Choroid plexus epithelial cell (primary cell): ENCODE measurements at regions not wholly inside any gene's neighbourhood (a gene's known extent, or its start where the extent isn't known, plus 50 kb on each side); places are given as distances from the start of the nearest gene placed in this dataset.

ENCODE experiments used
- DNase-seq: peaks from one replicate; pipeline ENCODE4 v3.0.0-alpha.2; 2010; ENCODE audit warnings: low read depth
- H3K4me3 ChIP-seq: 2 replicates; pipeline ENCODE4 v1.5.1; 2011; ENCODE audit warnings: low read depth, mild to moderate bottlenecking, control low read depth, low read length, moderate library complexity
- TF ChIP-seq, protein P1 (sequence below): conservative IDR thresholded peaks from 2 replicates; pipeline ENCODE4 v1.5.1; 2011; ENCODE audit warnings: low read depth, mild to moderate bottlenecking, control low read depth, inconsistent platforms, low read length, moderate library complexity

GRCh38 chr13:81406639-81407292 is 1065.8 kb upstream of the SPRY2 start:
- TF ChIP-seq, protein P1, sequence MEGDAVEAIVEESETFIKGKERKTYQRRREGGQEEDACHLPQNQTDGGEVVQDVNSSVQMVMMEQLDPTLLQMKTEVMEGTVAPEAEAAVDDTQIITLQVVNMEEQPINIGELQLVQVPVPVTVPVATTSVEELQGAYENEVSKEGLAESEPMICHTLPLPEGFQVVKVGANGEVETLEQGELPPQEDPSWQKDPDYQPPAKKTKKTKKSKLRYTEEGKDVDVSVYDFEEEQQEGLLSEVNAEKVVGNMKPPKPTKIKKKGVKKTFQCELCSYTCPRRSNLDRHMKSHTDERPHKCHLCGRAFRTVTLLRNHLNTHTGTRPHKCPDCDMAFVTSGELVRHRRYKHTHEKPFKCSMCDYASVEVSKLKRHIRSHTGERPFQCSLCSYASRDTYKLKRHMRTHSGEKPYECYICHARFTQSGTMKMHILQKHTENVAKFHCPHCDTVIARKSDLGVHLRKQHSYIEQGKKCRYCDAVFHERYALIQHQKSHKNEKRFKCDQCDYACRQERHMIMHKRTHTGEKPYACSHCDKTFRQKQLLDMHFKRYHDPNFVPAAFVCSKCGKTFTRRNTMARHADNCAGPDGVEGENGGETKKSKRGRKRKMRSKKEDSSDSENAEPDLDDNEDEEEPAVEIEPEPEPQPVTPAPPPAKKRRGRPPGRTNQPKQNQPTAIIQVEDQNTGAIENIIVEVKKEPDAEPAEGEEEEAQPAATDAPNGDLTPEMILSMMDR = no peak
- no peak overlapping the region for H3K4me3 ChIP-seq
- DNase-seq = no peak

DNA sequence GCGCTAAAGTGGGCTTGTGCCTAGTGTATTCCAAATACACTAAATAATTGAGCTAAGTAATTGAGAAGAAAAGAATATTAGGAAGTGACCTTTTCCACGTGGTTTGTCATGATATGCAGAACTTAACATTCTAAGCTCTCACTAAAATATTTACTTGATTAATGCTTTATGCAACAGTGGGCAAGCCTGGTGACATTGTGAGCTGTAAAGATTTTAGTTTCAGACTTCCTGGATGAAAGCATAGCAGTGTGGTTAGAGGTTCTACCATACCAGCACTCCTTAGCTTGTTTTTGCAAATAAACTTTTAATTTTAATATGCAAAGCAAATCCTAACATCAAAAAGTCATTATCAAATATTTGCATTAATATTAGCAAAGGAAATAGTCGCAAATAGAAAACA is 1065.1 kb upstream of the SPRY2 start:
- DNase-seq = no peak
- H3K4me3 ChIP-seq = no peak overlapping the region
- TF ChIP-seq, protein P1 = no peak

DNA sequence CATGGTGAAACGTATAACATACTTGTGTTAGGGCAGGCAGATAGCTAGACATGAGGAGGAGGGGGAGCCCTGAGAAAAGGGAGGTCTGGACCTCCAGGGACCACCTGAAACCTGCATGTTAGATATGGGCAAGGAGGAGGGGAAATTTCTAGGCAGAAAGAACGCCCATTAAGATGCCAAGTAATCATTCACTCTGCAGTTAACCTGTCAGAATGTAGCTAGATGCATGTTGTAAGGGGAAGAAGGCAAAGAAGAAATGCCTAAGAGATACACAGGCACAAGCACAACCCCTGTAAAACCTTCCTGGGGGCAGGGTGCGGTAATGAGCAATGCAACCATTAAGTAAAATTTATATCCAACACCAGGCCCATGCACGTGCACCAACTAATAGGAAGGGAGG is 1055.3 kb upstream of the SPRY2 start:
- DNase-seq = no peak
- H3K4me3 ChIP-seq = no peak overlapping the region
- TF ChIP-seq, protein P1 = no peak

DNA sequence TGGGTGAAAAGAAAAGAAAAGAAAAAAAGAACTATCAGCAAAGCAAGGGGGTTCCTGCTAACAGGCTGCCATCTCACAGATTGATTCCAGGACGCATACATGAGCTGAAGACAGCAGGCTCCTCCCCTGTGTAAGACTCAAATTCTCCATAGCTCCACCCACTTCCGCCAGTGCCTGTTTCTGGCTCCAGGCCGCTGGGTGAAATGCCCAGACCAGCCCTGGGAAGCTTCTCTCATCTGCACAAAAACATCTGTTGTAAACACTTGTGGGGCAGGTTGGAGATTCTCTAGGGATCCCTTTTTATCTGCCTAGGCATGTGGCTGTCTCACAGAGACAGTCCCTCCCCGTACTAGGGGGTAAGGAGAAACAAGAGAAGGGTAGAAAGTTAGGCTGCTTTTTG is 1054.4 kb upstream of the SPRY2 start:
- TF ChIP-seq, protein P1 = no peak
- peak; percentile 4 for DNase-seq
- H3K4me3 ChIP-seq = no peak overlapping the region

GRCh38 chr13:81394640-81395039 is 1053.7 kb upstream of the SPRY2 start:
- H3K4me3 ChIP-seq = no peak overlapping the region
- TF ChIP-seq, protein P1 = no peak
- no peak for DNase-seq

DNA sequence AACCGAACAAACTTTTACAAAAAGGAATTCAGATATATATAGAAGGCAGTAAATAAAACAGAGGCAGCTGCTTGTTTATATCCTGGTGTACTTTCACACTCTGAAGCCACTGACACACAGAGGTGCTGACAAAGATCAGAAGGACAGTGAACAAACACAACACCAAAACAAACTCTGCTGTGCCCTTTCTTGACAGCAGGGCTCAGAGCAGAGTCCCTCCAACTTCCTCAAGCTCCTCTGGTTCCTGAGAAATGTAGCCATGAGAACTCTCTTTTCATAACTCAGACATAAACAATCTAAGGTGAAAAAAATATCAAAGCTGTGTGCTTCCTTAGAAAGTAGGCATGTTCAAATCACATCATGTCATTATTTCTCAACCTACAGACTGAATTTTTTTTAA is 1052.8 kb upstream of the SPRY2 start:
- no peak overlapping the region for H3K4me3 ChIP-seq
- DNase-seq = no peak
- TF ChIP-seq, protein P1 = no peak

GRCh38 chr13:81393110-81393509 is 1052.2 kb upstream of the SPRY2 start:
- DNase-seq = no peak
- TF ChIP-seq, protein P1 = no peak
- H3K4me3 ChIP-seq = no peak overlapping the region
